ENCODE measurements at regions not wholly inside any gene's neighbourhood (a gene's known extent, or its start where the extent isn't known, plus 50 kb on each side); places are given as distances from the start of the nearest gene placed in this dataset.

- TF ChIP-seq CTCF (IDR thresholded peaks at IDR 0.05; ENCODE audit: low read length) (no peak), EZH2 (optimal IDR thresholded peaks at IDR 0.05; ENCODE audit: low read depth, low read length) (no peak), EZH2phosphoT487 (IDR thresholded peaks at IDR 0.05; ENCODE audit: low read length) (no peak)
Measured at GRCh38 chr3:74693251-74693650, 78.8 kb upstream of the CNTN3 start.

Measured in MM.1S (cell line).